ENCODE measurements at regions not wholly inside any gene's neighbourhood (a gene's known extent, or its start where the extent isn't known, plus 50 kb on each side); places are given as distances from the start of the nearest gene placed in this dataset.

- TF ChIP-seq POLR2A (IDR thresholded peaks at IDR 0.05; ENCODE audit: control extremely low read depth in 1 of 2, low read depth in 2 of 2, low read length in 2 of 2) (no peak), CTCF (IDR thresholded peaks at IDR 0.05; ENCODE audit: control extremely low read depth in 1 of 3, insufficient read depth in 1 of 3, low read depth in 1 of 3, low read length in 3 of 3) (no peak), CHD7 (IDR thresholded peaks at IDR 0.05; ENCODE audit: insufficient replicate concordance, low read length) (no peak), RAD21 (IDR thresholded peaks at IDR 0.05 in 1 of 2, conservative IDR thresholded peaks at IDR 0.05 in 1 of 2; ENCODE audit: low read depth in 2 of 2, low read length in 2 of 2) (no peak), JUN (IDR thresholded peaks at IDR 0.05; ENCODE audit: low read depth, low read length) (no peak), SIN3A (conservative IDR thresholded peaks at IDR 0.05 in 1 of 2, IDR thresholded peaks at IDR 0.05 in 1 of 2; ENCODE audit: low read depth in 1 of 2, low read length in 2 of 2) (no peak), EZH2 (IDR thresholded peaks at IDR 0.05; ENCODE audit: low read depth, low read length, severe bottlenecking) (no peak), POLR2AphosphoS5 (IDR thresholded peaks at IDR 0.05; ENCODE audit: low read depth, low read length) (no peak), MAFK (IDR thresholded peaks at IDR 0.05; ENCODE audit: low read depth, low read length) (no peak), GABPA (IDR thresholded peaks at IDR 0.05; ENCODE audit: borderline replicate concordance, insufficient read depth, low read length) (no peak), HDAC2 (IDR thresholded peaks at IDR 0.05; ENCODE audit: borderline replicate concordance in 1 of 2, low read depth in 2 of 2, low read length in 2 of 2) (no peak), CTBP2 (IDR thresholded peaks at IDR 0.05; ENCODE audit: borderline replicate concordance, insufficient read depth, insufficient read length, low read length) (no peak), MAX (IDR thresholded peaks at IDR 0.05) (no peak), EP300 (IDR thresholded peaks at IDR 0.05; ENCODE audit: borderline replicate concordance in 1 of 2, low read depth in 2 of 2, low read length in 2 of 2) (no peak)
These were observed 138.9 kb downstream of the PTH2R start for GRCh38 chr2:208545403-208546042.
